Mesendoderm (in vitro differentiated cells): ENCODE measurements at regions not wholly inside any gene's neighbourhood (a gene's known extent, or its start where the extent isn't known, plus 50 kb on each side); places are given as distances from the start of the nearest gene placed in this dataset.

Experiments
- DNase-seq: peaks from one replicate; pipeline ENCODE4 v3.0.0; 2013
- H2AK5ac ChIP-seq: 2 replicates; pipeline ENCODE4 v1.6.1; 2013; ENCODE audit warnings: low read length, inconsistent platforms
- H2BK120ac ChIP-seq: 2 replicates; pipeline ENCODE4 v1.6.1; 2013; ENCODE audit warnings: low read depth, mild to moderate bottlenecking, low read length, moderate library complexity, mixed read lengths
- H2BK15ac ChIP-seq: replicated peaks from 2 replicates; pipeline ENCODE4 v1.6.1; 2013; ENCODE audit warnings: low read depth, mild to moderate bottlenecking, moderate library complexity
- H2BK5ac ChIP-seq: 2 replicates; pipeline ENCODE4 v1.6.1; 2013; ENCODE audit warnings: low read length, inconsistent platforms
- H3K18ac ChIP-seq: 2 replicates; pipeline ENCODE4 v1.6.1; 2013; ENCODE audit warnings: mild to moderate bottlenecking, low read length, mixed read lengths
- H3K23ac ChIP-seq: one replicate; pipeline ENCODE4 v1.6.1; 2013; ENCODE audit warnings: low read length
- H3K27ac ChIP-seq: 2 replicates; pipeline ENCODE4 v1.5.1; 2013; ENCODE audit warnings: low read depth, mild to moderate bottlenecking, inconsistent platforms, low read length, moderate library complexity
- H3K27me3 ChIP-seq: 2 replicates; pipeline ENCODE4 v1.6.1; 2013; ENCODE audit warnings: low read length, control low read depth, mild to moderate bottlenecking, inconsistent platforms; ENCODE audit not compliant: insufficient read depth, poor library complexity
- H3K36me3 ChIP-seq: 2 replicates; pipeline ENCODE4 v1.6.1; 2013; ENCODE audit warnings: low read length, inconsistent platforms; ENCODE audit not compliant: control insufficient read depth, insufficient read depth
- H3K4ac ChIP-seq: one replicate; pipeline ENCODE4 v1.6.1; 2013; ENCODE audit warnings: low read depth, mild to moderate bottlenecking, low read length, moderate library complexity
- H3K4me1 ChIP-seq: 2 replicates; pipeline ENCODE4 v1.6.1; 2013; ENCODE audit warnings: low read depth, low read length, inconsistent platforms; ENCODE audit not compliant: control insufficient read depth
- H3K4me2 ChIP-seq: 2 replicates; pipeline ENCODE4 v1.6.1; 2013; ENCODE audit warnings: low read length
- H3K4me3 ChIP-seq: 2 replicates; pipeline ENCODE4 v1.5.1; 2013; ENCODE audit warnings: mild to moderate bottlenecking, low read length
- H3K56ac ChIP-seq: one replicate; pipeline ENCODE4 v1.6.1; 2013; ENCODE audit warnings: low read length
- H3K79me1 ChIP-seq: 2 replicates; pipeline ENCODE4 v1.6.1; 2013; ENCODE audit warnings: low read length, inconsistent platforms
- H3K79me2 ChIP-seq: 2 replicates; pipeline ENCODE4 v1.6.1; 2013; ENCODE audit warnings: mild to moderate bottlenecking, low read length; ENCODE audit not compliant: control insufficient read depth, insufficient read depth
- H3K9ac ChIP-seq: 2 replicates; pipeline ENCODE4 v1.6.1; 2013; ENCODE audit warnings: low read length, inconsistent platforms
- H4K5ac ChIP-seq: one replicate; pipeline ENCODE4 v1.6.1; 2013; ENCODE audit warnings: low read length
- H4K8ac ChIP-seq: one replicate; pipeline ENCODE4 v1.6.1; 2013; ENCODE audit warnings: low read depth, mild to moderate bottlenecking, control low read depth, low read length, moderate library complexity
- WGBS: extraction: QIAGEN DNeasy Blood & Tissue Kit; methylation state at CpG from one replicate; pipeline ENCODE4 v1.1.7; 2013; ENCODE audit warnings: low lambda C conversion rate, missing lambda C conversion rate; ENCODE audit not compliant: insufficient coverage; ENCODE audit errors: extremely low coverage; 5-methylcytosine and 5-hydroxymethylcytosine counted together

DNA sequence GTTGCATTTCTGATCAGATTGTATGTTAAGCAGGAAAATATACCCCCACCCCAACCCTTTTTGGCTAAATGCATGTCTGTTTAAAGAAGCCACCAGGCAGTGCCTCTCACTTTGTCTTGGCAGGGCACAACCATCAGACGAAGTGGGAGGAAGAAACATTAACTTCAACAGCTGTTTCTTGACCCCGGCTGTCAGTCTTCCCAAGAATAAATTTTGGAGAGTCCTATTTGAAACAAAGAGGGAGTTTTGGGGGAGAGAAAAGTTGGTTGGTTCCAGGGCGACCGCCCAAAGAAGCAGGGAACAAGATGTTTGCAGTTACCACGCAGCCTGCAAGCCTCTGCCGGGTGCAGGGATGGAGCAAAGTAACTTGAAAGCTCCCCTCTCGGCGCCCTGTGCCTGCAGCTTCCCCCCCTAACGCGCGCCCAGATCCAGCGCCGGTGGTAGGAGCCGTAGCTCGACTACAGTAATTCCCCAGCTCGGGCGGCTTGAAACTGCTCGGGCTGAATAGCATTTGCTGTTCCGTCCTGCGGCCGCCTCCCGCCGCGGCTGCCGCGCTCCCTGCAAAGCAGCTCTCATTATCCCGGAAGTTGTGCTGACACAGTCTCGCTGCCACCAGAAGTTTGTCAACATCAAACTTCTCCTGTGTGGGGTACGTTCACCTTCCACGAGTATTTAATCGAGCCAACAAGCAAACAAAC lies 100.7 kb upstream of the SSBP2 start:
- Histone ChIP-seq H3K4me2 (peak overlapping the region; percentile 46), H4K8ac (no peak overlapping the region), H3K27me3 (no peaks in the 10 kb centered on the region), H3K79me2 (no peaks in the 10 kb centered on the region), H4K5ac (no peak overlapping the region), H2AK5ac (no peak overlapping the region), H3K36me3 (no peaks in the 10 kb centered on the region), H3K23ac (no peak overlapping the region), H3K56ac (peak overlapping the region; percentile 75), H2BK120ac (peak overlapping the region; percentile 88), H3K4me1 (peaks cover 19% of the 10 kb centered on the region), H3K79me1 (no peaks in the 10 kb centered on the region), H3K9ac (peak overlapping the region; percentile 55), H2BK15ac (no peak overlapping the region), H3K4me3 (no peak overlapping the region), H3K4ac (peak overlapping the region; percentile 74), H3K27ac (peak overlapping the region; percentile 87), H2BK5ac (peak overlapping the region; percentile 33), H3K18ac (peak overlapping the region; percentile 75)
- no CpG with 5 or more reads among the region's 31 CpGs for WGBS
- DNase-seq, result peak; percentile 98

GRCh38 chr5:81850501-81851357 lies 99.8 kb upstream of the SSBP2 start:
- Histone ChIP-seq H3K4me3 (no peak overlapping the region), H3K4me2 (no peak overlapping the region), H2BK15ac (no peak overlapping the region), H3K27ac (peak overlapping the region; percentile 87), H3K36me3 (no peaks in the 10 kb centered on the region), H3K79me2 (no peaks in the 10 kb centered on the region), H3K23ac (no peak overlapping the region), H3K79me1 (no peaks in the 10 kb centered on the region), H3K4ac (peak overlapping the region; percentile 38), H3K27me3 (no peaks in the 10 kb centered on the region), H4K5ac (peak overlapping the region; percentile 18), H3K9ac (peak overlapping the region; percentile 55), H4K8ac (no peak overlapping the region), H2BK5ac (peak overlapping the region; percentile 68), H3K4me1 (peaks cover 19% of the 10 kb centered on the region), H2AK5ac (peak overlapping the region; percentile 90), H2BK120ac (peak overlapping the region; percentile 88), H3K18ac (peak overlapping the region; percentile 22), H3K56ac (peak overlapping the region; percentile 75)
- peak; percentile 78 for DNase-seq
- no CpG with 5 or more reads among the region's 6 CpGs for WGBS

DNA sequence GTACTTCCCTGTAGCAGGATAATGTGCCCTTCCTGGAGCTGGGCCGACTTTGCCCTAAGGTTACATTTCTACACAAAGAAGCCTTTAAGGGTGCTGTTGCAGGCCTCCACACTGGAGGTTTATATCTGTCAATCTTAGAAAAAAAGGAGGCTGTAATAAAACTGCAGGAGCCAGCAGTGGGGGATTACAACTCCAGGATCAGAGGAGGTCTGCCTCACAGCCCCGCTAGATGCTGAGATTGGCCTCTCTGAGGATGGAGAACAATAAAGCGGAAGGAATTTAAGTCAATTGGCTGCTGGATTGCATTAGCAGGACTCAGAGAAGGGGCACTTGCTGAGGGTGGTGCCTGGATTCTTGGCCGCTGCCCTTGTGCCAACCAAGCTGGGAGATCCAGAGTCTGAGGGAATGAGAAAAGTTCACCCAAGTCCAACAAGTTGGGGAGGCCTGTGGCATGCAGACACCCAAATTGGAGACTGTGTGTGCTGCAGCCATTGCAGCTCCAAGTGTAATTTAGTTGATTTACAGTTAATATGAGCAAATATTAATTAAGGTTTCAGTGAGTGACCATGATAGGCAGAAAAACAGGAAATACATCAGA lies 99.0 kb upstream of the SSBP2 start:
- H3K4me2 ChIP-seq, result no peak overlapping the region
- H3K18ac ChIP-seq, result peak overlapping the region; percentile 44
- whole genome bisulfite sequencing, result no CpG with 5 or more reads among the region's 4 CpGs
- H3K9ac ChIP-seq, result no peak overlapping the region
- H2BK5ac ChIP-seq, result peak overlapping the region; percentile 18
- H3K27ac ChIP-seq, result no peak overlapping the region
- H3K79me1 ChIP-seq, result no peaks in the 10 kb centered on the region
- no peak overlapping the region for H4K8ac ChIP-seq
- no peaks in the 10 kb centered on the region for H3K27me3 ChIP-seq
- DNase-seq, result peak; percentile 21
- H3K56ac ChIP-seq, result peak overlapping the region; percentile 10
- peak overlapping the region; percentile 38 for H3K4ac ChIP-seq
- no peak overlapping the region for H4K5ac ChIP-seq
- no peaks in the 10 kb centered on the region for H3K79me2 ChIP-seq
- peak overlapping the region; percentile 86 for H2BK120ac ChIP-seq
- H3K23ac ChIP-seq, result no peak overlapping the region
- no peaks in the 10 kb centered on the region for H3K36me3 ChIP-seq
- H2AK5ac ChIP-seq, result no peak overlapping the region
- peaks cover 19% of the 10 kb centered on the region for H3K4me1 ChIP-seq
- H2BK15ac ChIP-seq, result peak overlapping the region; percentile 87
- no peak overlapping the region for H3K4me3 ChIP-seq

GRCh38 chr5:81848362-81848880 lies 97.5 kb upstream of the SSBP2 start:
- H3K23ac ChIP-seq, result no peak overlapping the region
- no peak overlapping the region for H3K4ac ChIP-seq
- no peak overlapping the region for H3K56ac ChIP-seq
- peak overlapping the region; percentile 75 for H2BK15ac ChIP-seq
- WGBS, result no CpG with 5 or more reads among the region's 1 CpG
- H2BK5ac ChIP-seq, result no peak overlapping the region
- H2BK120ac ChIP-seq, result no peak overlapping the region
- H3K79me2 ChIP-seq, result no peaks in the 10 kb centered on the region
- no peaks in the 10 kb centered on the region for H3K36me3 ChIP-seq
- peaks cover 15% of the 10 kb centered on the region for H3K4me1 ChIP-seq
- H4K5ac ChIP-seq, result no peak overlapping the region
- no peak overlapping the region for H3K27ac ChIP-seq
- peak; percentile 39 for DNase-seq
- no peak overlapping the region for H4K8ac ChIP-seq
- no peak overlapping the region for H3K4me3 ChIP-seq
- no peaks in the 10 kb centered on the region for H3K79me1 ChIP-seq
- no peak overlapping the region for H3K9ac ChIP-seq
- no peak overlapping the region for H2AK5ac ChIP-seq
- no peak overlapping the region for H3K18ac ChIP-seq
- no peak overlapping the region for H3K4me2 ChIP-seq
- H3K27me3 ChIP-seq, result no peaks in the 10 kb centered on the region

- Histone ChIP-seq H3K27ac (no peak overlapping the region), H3K18ac (no peak overlapping the region), H4K8ac (no peak overlapping the region), H2BK15ac (no peak overlapping the region), H4K5ac (no peak overlapping the region), H3K9ac (no peak overlapping the region), H2BK120ac (no peak overlapping the region), H2AK5ac (no peak overlapping the region), H3K4me2 (no peak overlapping the region), H3K4me1 (peaks cover 11% of the 10 kb centered on the region), H3K4ac (no peak overlapping the region), H3K4me3 (no peak overlapping the region), H3K56ac (no peak overlapping the region), H3K36me3 (no peaks in the 10 kb centered on the region), H3K79me2 (no peaks in the 10 kb centered on the region), H3K23ac (no peak overlapping the region), H2BK5ac (no peak overlapping the region), H3K79me1 (no peaks in the 10 kb centered on the region), H3K27me3 (no peaks in the 10 kb centered on the region)
- WGBS, result no CpG with 5 or more reads among the region's 1 CpG
- no peak for DNase-seq
Observed at GRCh38 chr5:81846301-81846700, 95.4 kb upstream of the SSBP2 start.
